Neural cell (in vitro differentiated cells): ENCODE measurements at regions not wholly inside any gene's neighbourhood (a gene's known extent, or its start where the extent isn't known, plus 50 kb on each side); places are given as distances from the start of the nearest gene placed in this dataset.

Experiments
- EP300 ChIP-seq: fragments of 450-650 bp; conservative IDR thresholded peaks from 2 replicates; pipeline ENCODE4 v1.6.1; 2014; ENCODE audit warnings: antibody characterized with exemption, mild to moderate bottlenecking, moderate library complexity; ENCODE audit not compliant: poor library complexity, severe bottlenecking
- EZH2 ChIP-seq: fragments of 200-600, 300-800 bp; shearing (Covaris generic), sonication (generic); IDR thresholded peaks from 2 replicates; pipeline ENCODE4 v1.6.1; 2014; ENCODE audit warnings: antibody characterized with exemption, low read length, borderline replicate concordance, mild to moderate bottlenecking; ENCODE audit not compliant: insufficient read depth, poor library complexity, severe bottlenecking
- MXI1 ChIP-seq: fragments of 450-650 bp; conservative IDR thresholded peaks from 2 replicates; pipeline ENCODE4 v1.6.1; 2014; ENCODE audit warnings: antibody characterized with exemption, mild to moderate bottlenecking; ENCODE audit not compliant: poor library complexity, severe bottlenecking
- POLR2AphosphoS5 ChIP-seq: IDR thresholded peaks from 2 replicates; pipeline ENCODE4 v1.6.1; 2012
- RAD21 ChIP-seq: fragments of 450-650 bp; conservative IDR thresholded peaks from 2 replicates; pipeline ENCODE4 v1.6.1; 2014; ENCODE audit warnings: antibody characterized with exemption, mild to moderate bottlenecking, moderate library complexity
- TAF1 ChIP-seq: IDR thresholded peaks from 2 replicates; pipeline ENCODE4 v1.6.1; 2012; ENCODE audit warnings: low read depth
- TF ChIP-seq, protein P1 (sequence below): fragments of 450-650 bp; IDR thresholded peaks from 2 replicates; pipeline ENCODE4 v1.5.1; 2014; ENCODE audit warnings: antibody characterized with exemption, mild to moderate bottlenecking, moderate library complexity; ENCODE audit not compliant: poor library complexity, severe bottlenecking
- TF ChIP-seq, protein P2 (sequence below): IDR thresholded peaks from 2 replicates; pipeline ENCODE4 v1.6.1; 2012; ENCODE audit warnings: borderline replicate concordance

- TF ChIP-seq EZH2 (no peak), MXI1 (no peak), RAD21 (no peak), TAF1 (no peak), POLR2AphosphoS5 (no peak), EP300 (no peak)
- TF ChIP-seq, protein P1, sequence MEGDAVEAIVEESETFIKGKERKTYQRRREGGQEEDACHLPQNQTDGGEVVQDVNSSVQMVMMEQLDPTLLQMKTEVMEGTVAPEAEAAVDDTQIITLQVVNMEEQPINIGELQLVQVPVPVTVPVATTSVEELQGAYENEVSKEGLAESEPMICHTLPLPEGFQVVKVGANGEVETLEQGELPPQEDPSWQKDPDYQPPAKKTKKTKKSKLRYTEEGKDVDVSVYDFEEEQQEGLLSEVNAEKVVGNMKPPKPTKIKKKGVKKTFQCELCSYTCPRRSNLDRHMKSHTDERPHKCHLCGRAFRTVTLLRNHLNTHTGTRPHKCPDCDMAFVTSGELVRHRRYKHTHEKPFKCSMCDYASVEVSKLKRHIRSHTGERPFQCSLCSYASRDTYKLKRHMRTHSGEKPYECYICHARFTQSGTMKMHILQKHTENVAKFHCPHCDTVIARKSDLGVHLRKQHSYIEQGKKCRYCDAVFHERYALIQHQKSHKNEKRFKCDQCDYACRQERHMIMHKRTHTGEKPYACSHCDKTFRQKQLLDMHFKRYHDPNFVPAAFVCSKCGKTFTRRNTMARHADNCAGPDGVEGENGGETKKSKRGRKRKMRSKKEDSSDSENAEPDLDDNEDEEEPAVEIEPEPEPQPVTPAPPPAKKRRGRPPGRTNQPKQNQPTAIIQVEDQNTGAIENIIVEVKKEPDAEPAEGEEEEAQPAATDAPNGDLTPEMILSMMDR = no peak
- TF ChIP-seq, protein P2, sequence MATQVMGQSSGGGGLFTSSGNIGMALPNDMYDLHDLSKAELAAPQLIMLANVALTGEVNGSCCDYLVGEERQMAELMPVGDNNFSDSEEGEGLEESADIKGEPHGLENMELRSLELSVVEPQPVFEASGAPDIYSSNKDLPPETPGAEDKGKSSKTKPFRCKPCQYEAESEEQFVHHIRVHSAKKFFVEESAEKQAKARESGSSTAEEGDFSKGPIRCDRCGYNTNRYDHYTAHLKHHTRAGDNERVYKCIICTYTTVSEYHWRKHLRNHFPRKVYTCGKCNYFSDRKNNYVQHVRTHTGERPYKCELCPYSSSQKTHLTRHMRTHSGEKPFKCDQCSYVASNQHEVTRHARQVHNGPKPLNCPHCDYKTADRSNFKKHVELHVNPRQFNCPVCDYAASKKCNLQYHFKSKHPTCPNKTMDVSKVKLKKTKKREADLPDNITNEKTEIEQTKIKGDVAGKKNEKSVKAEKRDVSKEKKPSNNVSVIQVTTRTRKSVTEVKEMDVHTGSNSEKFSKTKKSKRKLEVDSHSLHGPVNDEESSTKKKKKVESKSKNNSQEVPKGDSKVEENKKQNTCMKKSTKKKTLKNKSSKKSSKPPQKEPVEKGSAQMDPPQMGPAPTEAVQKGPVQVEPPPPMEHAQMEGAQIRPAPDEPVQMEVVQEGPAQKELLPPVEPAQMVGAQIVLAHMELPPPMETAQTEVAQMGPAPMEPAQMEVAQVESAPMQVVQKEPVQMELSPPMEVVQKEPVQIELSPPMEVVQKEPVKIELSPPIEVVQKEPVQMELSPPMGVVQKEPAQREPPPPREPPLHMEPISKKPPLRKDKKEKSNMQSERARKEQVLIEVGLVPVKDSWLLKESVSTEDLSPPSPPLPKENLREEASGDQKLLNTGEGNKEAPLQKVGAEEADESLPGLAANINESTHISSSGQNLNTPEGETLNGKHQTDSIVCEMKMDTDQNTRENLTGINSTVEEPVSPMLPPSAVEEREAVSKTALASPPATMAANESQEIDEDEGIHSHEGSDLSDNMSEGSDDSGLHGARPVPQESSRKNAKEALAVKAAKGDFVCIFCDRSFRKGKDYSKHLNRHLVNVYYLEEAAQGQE = no peak
Observed at GRCh38 chr13:75153834-75154233, 328.1 kb downstream of the TBC1D4 start.
